ENCODE measurements at regions not wholly inside any gene's neighbourhood (a gene's known extent, or its start where the extent isn't known, plus 50 kb on each side); places are given as distances from the start of the nearest gene placed in this dataset.

DNA sequence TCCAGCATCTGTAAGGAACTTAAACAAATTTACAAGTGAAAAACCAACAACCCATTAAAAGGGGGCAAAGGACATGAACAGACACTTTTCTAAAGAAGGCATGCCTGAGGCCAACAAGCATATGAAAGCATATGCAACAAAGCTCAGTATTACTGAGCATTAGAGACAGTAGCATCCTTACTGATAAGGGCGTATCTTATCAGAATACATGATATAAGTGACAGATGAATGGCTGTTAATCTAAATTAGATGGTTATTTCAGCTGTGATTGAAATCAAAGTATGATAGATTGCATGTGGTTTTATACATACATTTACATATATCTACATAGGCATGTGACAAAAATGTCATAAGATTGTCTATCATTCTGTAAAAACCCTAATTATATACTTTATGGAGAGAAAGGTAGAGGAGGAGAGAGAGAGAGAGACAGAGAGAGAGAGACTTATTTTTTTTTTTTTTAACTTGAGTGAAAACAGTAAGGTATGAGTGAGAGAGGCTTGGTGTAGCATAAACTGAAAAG lies 1240.7 kb downstream of the FAM181B start:
- TF ChIP-seq, protein P1, sequence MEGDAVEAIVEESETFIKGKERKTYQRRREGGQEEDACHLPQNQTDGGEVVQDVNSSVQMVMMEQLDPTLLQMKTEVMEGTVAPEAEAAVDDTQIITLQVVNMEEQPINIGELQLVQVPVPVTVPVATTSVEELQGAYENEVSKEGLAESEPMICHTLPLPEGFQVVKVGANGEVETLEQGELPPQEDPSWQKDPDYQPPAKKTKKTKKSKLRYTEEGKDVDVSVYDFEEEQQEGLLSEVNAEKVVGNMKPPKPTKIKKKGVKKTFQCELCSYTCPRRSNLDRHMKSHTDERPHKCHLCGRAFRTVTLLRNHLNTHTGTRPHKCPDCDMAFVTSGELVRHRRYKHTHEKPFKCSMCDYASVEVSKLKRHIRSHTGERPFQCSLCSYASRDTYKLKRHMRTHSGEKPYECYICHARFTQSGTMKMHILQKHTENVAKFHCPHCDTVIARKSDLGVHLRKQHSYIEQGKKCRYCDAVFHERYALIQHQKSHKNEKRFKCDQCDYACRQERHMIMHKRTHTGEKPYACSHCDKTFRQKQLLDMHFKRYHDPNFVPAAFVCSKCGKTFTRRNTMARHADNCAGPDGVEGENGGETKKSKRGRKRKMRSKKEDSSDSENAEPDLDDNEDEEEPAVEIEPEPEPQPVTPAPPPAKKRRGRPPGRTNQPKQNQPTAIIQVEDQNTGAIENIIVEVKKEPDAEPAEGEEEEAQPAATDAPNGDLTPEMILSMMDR (IDR thresholded peaks at IDR 0.05) = no peak
- TF ChIP-seq EZH2phosphoT487 (IDR thresholded peaks at IDR 0.05) = no peak
- TF ChIP-seq EZH2 (IDR thresholded peaks at IDR 0.05) = no peak

Measured in neural progenitor cell (in vitro differentiated cells).